T-helper 17 cell (primary cell): ENCODE measurements at regions not wholly inside any gene's neighbourhood (a gene's known extent, or its start where the extent isn't known, plus 50 kb on each side); places are given as distances from the start of the nearest gene placed in this dataset.

Source experiments
- ATAC-seq: fragments of 150-1000 bp; cut with Tn5 transposase; 2 replicates; pipeline ENCODE4 v1.10.0; 2021; ENCODE audit warnings: mild to moderate bottlenecking, moderate library complexity
- DNase-seq, 3 donors: peaks; one replicate each; pipeline versions ENCODE4 v3.0.0 to v3.0.0-alpha.2; 2020 to 2021
- H3K9me3 ChIP-seq: one replicate; pipeline ENCODE4 v1.7.0; 2013; ENCODE audit warnings: low read length, mild to moderate bottlenecking; ENCODE audit not compliant: control insufficient read depth, poor library complexity, severe bottlenecking
- H3K27ac Mint-ChIP-seq: one replicate; pipeline ENCODE4 v1.8.0; 2022; ENCODE audit warnings: mild to moderate bottlenecking, moderate library complexity, mixed read lengths
- H3K27me3 Mint-ChIP-seq: one replicate; pipeline ENCODE4 v1.8.0; 2022; ENCODE audit warnings: mixed read lengths
- H3K36me3 Mint-ChIP-seq: one replicate; pipeline ENCODE4 v1.8.0; 2022; ENCODE audit warnings: low read depth, mixed read lengths
- H3K4me1 Mint-ChIP-seq: one replicate; pipeline ENCODE4 v1.8.0; 2022; ENCODE audit warnings: mild to moderate bottlenecking, mixed read lengths
- H3K4me3 Mint-ChIP-seq: one replicate; pipeline ENCODE4 v1.8.0; 2022; ENCODE audit warnings: mild to moderate bottlenecking, moderate library complexity, mixed read lengths

- Mint-ChIP-seq H3K36me3 (no peaks in the 10 kb centered on the region), H3K27me3 (no peaks in the 10 kb centered on the region), H3K4me1 (no peaks in the 10 kb centered on the region), H3K4me3 (no peak overlapping the region), H3K27ac (no peak overlapping the region)
- H3K9me3 ChIP-seq = no peaks in the 10 kb centered on the region
- no peak for ATAC-seq
- DNase-seq = no peak
Observed at GRCh38 chr4:157837071-157837703, 335.6 kb downstream of the GASK1B start.

- Mint-ChIP-seq H3K27ac (no peak overlapping the region), H3K4me3 (no peak overlapping the region), H3K27me3 (no peaks in the 10 kb centered on the region), H3K36me3 (no peaks in the 10 kb centered on the region), H3K4me1 (no peaks in the 10 kb centered on the region)
- ATAC-seq = no peak
- DNase-seq = no peak
- no peaks in the 10 kb centered on the region for H3K9me3 ChIP-seq
Observed at GRCh38 chr4:157832596-157832995, 340.2 kb downstream of the GASK1B start.

GRCh38 chr4:157824021-157824420, 348.8 kb downstream of the GASK1B start:
- Mint-ChIP-seq H3K36me3 (no peaks in the 10 kb centered on the region), H3K27me3 (no peaks in the 10 kb centered on the region), H3K4me3 (no peak overlapping the region), H3K4me1 (no peaks in the 10 kb centered on the region), H3K27ac (no peak overlapping the region)
- ATAC-seq (no peak), DNase-seq (no peak)
- no peaks in the 10 kb centered on the region for H3K9me3 ChIP-seq

- Mint-ChIP-seq H3K27ac (no peak overlapping the region), H3K4me3 (no peak overlapping the region), H3K36me3 (no peaks in the 10 kb centered on the region), H3K27me3 (no peaks in the 10 kb centered on the region), H3K4me1 (no peaks in the 10 kb centered on the region)
- no peaks in the 10 kb centered on the region for H3K9me3 ChIP-seq
- DNase-seq (no peak), ATAC-seq (no peak)
Observed at GRCh38 chr4:157821814-157822213, 351.0 kb downstream of the GASK1B start.

GRCh38 chr4:157819693-157820464, 352.9 kb downstream of the GASK1B start:
- no peak overlapping the region for H3K4me3 Mint-ChIP-seq
- H3K9me3 ChIP-seq = no peaks in the 10 kb centered on the region
- no peak for ATAC-seq
- H3K27ac Mint-ChIP-seq = no peak overlapping the region
- no peaks in the 10 kb centered on the region for H3K4me1 Mint-ChIP-seq
- no peak for DNase-seq
- no peaks in the 10 kb centered on the region for H3K27me3 Mint-ChIP-seq
- H3K36me3 Mint-ChIP-seq = no peaks in the 10 kb centered on the region

GRCh38 chr4:157818946-157819692, 353.7 kb downstream of the GASK1B start:
- H3K4me1 Mint-ChIP-seq = no peaks in the 10 kb centered on the region
- no peak for ATAC-seq
- no peak for DNase-seq

GRCh38 chr4:157810137-157810774, 362.6 kb downstream of the GASK1B start:
- Mint-ChIP-seq H3K27ac (no peak overlapping the region), H3K27me3 (no peaks in the 10 kb centered on the region), H3K36me3 (no peaks in the 10 kb centered on the region), H3K4me1 (no peaks in the 10 kb centered on the region), H3K4me3 (no peak overlapping the region)
- H3K9me3 ChIP-seq = no peaks in the 10 kb centered on the region
- no peak for DNase-seq
- no peak for ATAC-seq

More at GRCh38 chr4:157818946-157819692, 353.7 kb downstream of the GASK1B start:
- H3K36me3 Mint-ChIP-seq = no peaks in the 10 kb centered on the region
- no peak overlapping the region for H3K4me3 Mint-ChIP-seq
- H3K9me3 ChIP-seq = no peaks in the 10 kb centered on the region
- no peaks in the 10 kb centered on the region for H3K27me3 Mint-ChIP-seq
- H3K27ac Mint-ChIP-seq = no peak overlapping the region

GRCh38 chr4:157808796-157809383, 363.9 kb downstream of the GASK1B start:
- Mint-ChIP-seq H3K4me1 (no peaks in the 10 kb centered on the region), H3K27me3 (no peaks in the 10 kb centered on the region), H3K36me3 (no peaks in the 10 kb centered on the region), H3K4me3 (no peak overlapping the region), H3K27ac (no peak overlapping the region)
- H3K9me3 ChIP-seq = no peaks in the 10 kb centered on the region
- ATAC-seq (no peak), DNase-seq (no peak)

GRCh38 chr4:157806184-157806583, 366.6 kb downstream of the GASK1B start:
- Mint-ChIP-seq H3K27ac (no peak overlapping the region), H3K36me3 (no peaks in the 10 kb centered on the region), H3K4me1 (no peaks in the 10 kb centered on the region), H3K4me3 (no peak overlapping the region), H3K27me3 (no peaks in the 10 kb centered on the region)
- no peak for ATAC-seq
- H3K9me3 ChIP-seq = no peaks in the 10 kb centered on the region
- no peak for DNase-seq

GRCh38 chr4:157804986-157805385, 367.8 kb downstream of the GASK1B start:
- no peak for ATAC-seq
- no peak for DNase-seq
- no peak overlapping the region for H3K4me3 Mint-ChIP-seq
- no peaks in the 10 kb centered on the region for H3K36me3 Mint-ChIP-seq
- no peaks in the 10 kb centered on the region for H3K4me1 Mint-ChIP-seq
- no peaks in the 10 kb centered on the region for H3K27me3 Mint-ChIP-seq
- no peaks in the 10 kb centered on the region for H3K9me3 ChIP-seq
- no peak overlapping the region for H3K27ac Mint-ChIP-seq

- no peaks in the 10 kb centered on the region for H3K4me1 Mint-ChIP-seq
- ATAC-seq = no peak
- H3K4me3 Mint-ChIP-seq = no peak overlapping the region
- H3K27me3 Mint-ChIP-seq = no peaks in the 10 kb centered on the region
- H3K9me3 ChIP-seq = no peaks in the 10 kb centered on the region
- H3K36me3 Mint-ChIP-seq = no peaks in the 10 kb centered on the region
- no peak overlapping the region for H3K27ac Mint-ChIP-seq
- no peak for DNase-seq
Observed at GRCh38 chr4:157803845-157804521, 368.8 kb downstream of the GASK1B start.

GRCh38 chr4:157803421-157803820, 369.4 kb downstream of the GASK1B start:
- no peaks in the 10 kb centered on the region for H3K36me3 Mint-ChIP-seq
- no peak for DNase-seq
- H3K9me3 ChIP-seq = no peaks in the 10 kb centered on the region
- no peak for ATAC-seq
- no peaks in the 10 kb centered on the region for H3K27me3 Mint-ChIP-seq
- H3K4me1 Mint-ChIP-seq = no peaks in the 10 kb centered on the region
- no peak overlapping the region for H3K27ac Mint-ChIP-seq
- H3K4me3 Mint-ChIP-seq = no peak overlapping the region
